OCI-LY7 (cell line): ENCODE measurements at regions not wholly inside any gene's neighbourhood (a gene's known extent, or its start where the extent isn't known, plus 50 kb on each side); places are given as distances from the start of the nearest gene placed in this dataset.

Experiments used
- BruUV-seq: library from RNA; stranded (reverse); fragments of 400-500 nt; replicated peaks from 2 replicates; lab custom pipeline; 2021; lab: Mats Ljungman, UMichigan
- CTCF ChIA-PET: fragments of 300-600 bp; sonication (Branson Sonifier 250); formaldehyde crosslinking; loops from one replicate; lab custom pipeline; 2022; ENCODE audit warnings: antibody characterized with exemption; ENCODE audit not compliant: unreplicated experiment; lab: Charles Lee
- POLR2A ChIA-PET: fragments of 300-600 bp; sonication (Branson Sonifier 250); formaldehyde crosslinking; loops from one replicate; lab custom pipeline; 2022; ENCODE audit warnings: antibody characterized with exemption; lab: Charles Lee
- DNase-seq: peaks from one replicate; pipeline ENCODE4 v3.0.0-alpha.2; 2015; ENCODE audit warnings: low spot score
- H2AFZ ChIP-seq: fragments of 200-600 bp; sonication (generic), shearing (Covaris generic); 2 replicates; pipeline ENCODE4 v1.6.1; 2014; ENCODE audit warnings: mild to moderate bottlenecking, antibody characterized with exemption, low read length, moderate library complexity
- H3K27ac ChIP-seq: fragments of 200-600 bp; sonication (generic); 2 replicates; pipeline ENCODE4 v1.5.1; 2014; ENCODE audit warnings: mixed run types, low read depth, mild to moderate bottlenecking, moderate library complexity, low read length, inconsistent platforms; ENCODE audit not compliant: poor library complexity, severe bottlenecking
- H3K36me3 ChIP-seq: fragments of 200-600 bp; sonication (generic); 2 replicates; pipeline ENCODE4 v1.6.1; 2014; ENCODE audit warnings: mild to moderate bottlenecking, antibody characterized with exemption, low read length, moderate library complexity, mixed read lengths; ENCODE audit not compliant: insufficient read depth
- H3K4me1 ChIP-seq: fragments of 200-600 bp; sonication (generic); 2 replicates; pipeline ENCODE4 v1.5.1; 2014; ENCODE audit warnings: mild to moderate bottlenecking, low read length; ENCODE audit not compliant: insufficient read depth, poor library complexity, severe bottlenecking
- H3K4me2 ChIP-seq: fragments of 200-600 bp; sonication (generic); 2 replicates; pipeline ENCODE4 v1.6.1; 2014; ENCODE audit warnings: mild to moderate bottlenecking, low read length
- H3K4me3 ChIP-seq: fragments of 200-600 bp; sonication (generic); 2 replicates; pipeline ENCODE4 v1.5.1; 2014; ENCODE audit warnings: mild to moderate bottlenecking, low read depth, low read length; ENCODE audit not compliant: poor library complexity, severe bottlenecking
- H3K79me2 ChIP-seq: fragments of 200-600 bp; sonication (generic); 2 replicates; pipeline ENCODE4 v1.6.1; 2016; ENCODE audit warnings: low read depth, mild to moderate bottlenecking, low read length, moderate library complexity, mixed read lengths; ENCODE audit not compliant: insufficient read depth
- H3K9me2 ChIP-seq: fragments of 200-600 bp; sonication (generic); 2 replicates; pipeline ENCODE4 v1.6.1; 2016; ENCODE audit warnings: mild to moderate bottlenecking, low read length, mixed read lengths; ENCODE audit not compliant: insufficient read depth
- H3K9me3 ChIP-seq: fragments of 200-600 bp; sonication (generic); 2 replicates; pipeline ENCODE4 v1.6.1; 2014; ENCODE audit warnings: mild to moderate bottlenecking, mixed run types, low read length, mixed read lengths
- H4K20me1 ChIP-seq: fragments of 200-600 bp; sonication (generic); 2 replicates; pipeline ENCODE4 v1.6.1; 2014; ENCODE audit warnings: mild to moderate bottlenecking, antibody characterized with exemption, low read length, moderate library complexity, mixed read lengths; ENCODE audit not compliant: insufficient read depth
- EZH2phosphoT487 ChIP-seq: fragments of 200-600 bp; sonication (generic); IDR thresholded peaks from 2 replicates; pipeline ENCODE4 v1.6.1; 2018; ENCODE audit warnings: low read depth, borderline replicate concordance, mild to moderate bottlenecking, mixed run types, antibody characterized with exemption, low read length, moderate library complexity, mixed read lengths
- intact Hi-C: fragments of 100-400 bp; cut with micrococcal nuclease; formaldehyde crosslinking; loops from one replicate; pipeline ENCODE4 v1.10.0; 2022; ENCODE audit not compliant: unreplicated experiment
- TF ChIP-seq, protein P1 (sequence below): fragments of 200-600 bp; sonication (generic); conservative IDR thresholded peaks from 2 replicates; pipeline ENCODE4 v1.5.1; 2014; ENCODE audit warnings: mild to moderate bottlenecking, antibody characterized with exemption, low read length, moderate library complexity, mixed read lengths

DNA sequence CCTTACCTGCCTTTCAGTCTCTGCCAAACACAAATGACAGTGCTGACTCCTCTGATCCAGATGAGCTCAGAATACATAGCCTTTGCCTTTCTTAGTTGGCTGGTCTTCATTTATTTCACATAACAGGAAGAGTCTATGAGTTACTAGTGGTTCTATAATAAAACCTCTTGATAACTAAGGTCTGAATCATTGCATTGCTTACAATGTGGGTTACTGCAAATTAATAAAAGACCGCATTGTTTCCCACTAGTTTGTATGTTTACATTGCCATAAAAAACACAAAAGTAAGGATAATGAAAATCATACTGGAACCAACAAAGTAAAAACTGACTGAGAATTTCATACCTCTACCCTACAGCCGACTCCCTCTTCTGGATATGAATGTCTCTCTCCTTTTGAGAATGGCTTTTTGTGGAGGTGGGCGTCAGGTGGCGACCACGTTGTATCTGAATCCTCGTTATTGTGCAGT is 62.0 kb upstream of the AKR1E2 start:
- POLR2A ChIA-PET: interaction anchor here (1.4 kb wide), 1 partner anchor 12 kb away, joined by 5 read pairs; no protein-coding TSS in a partner anchor
- H3K27ac ChIP-seq: no peak overlapping the region
- H2AFZ ChIP-seq: no peak overlapping the region
- H3K4me1 ChIP-seq: no peaks in the 10 kb centered on the region
- no peaks in the 10 kb centered on the region for H3K9me2 ChIP-seq
- H3K4me2 ChIP-seq: no peak overlapping the region
- H3K79me2 ChIP-seq: no peaks in the 10 kb centered on the region
- CTCF ChIA-PET: no interaction called here
- no peaks in the 10 kb centered on the region for H4K20me1 ChIP-seq
- H3K9me3 ChIP-seq: no peaks in the 10 kb centered on the region
- no peaks in the 10 kb centered on the region for H3K36me3 ChIP-seq
- no TSS peak for BruUV-seq
- DNase-seq: no peak
- TF ChIP-seq, protein P1, sequence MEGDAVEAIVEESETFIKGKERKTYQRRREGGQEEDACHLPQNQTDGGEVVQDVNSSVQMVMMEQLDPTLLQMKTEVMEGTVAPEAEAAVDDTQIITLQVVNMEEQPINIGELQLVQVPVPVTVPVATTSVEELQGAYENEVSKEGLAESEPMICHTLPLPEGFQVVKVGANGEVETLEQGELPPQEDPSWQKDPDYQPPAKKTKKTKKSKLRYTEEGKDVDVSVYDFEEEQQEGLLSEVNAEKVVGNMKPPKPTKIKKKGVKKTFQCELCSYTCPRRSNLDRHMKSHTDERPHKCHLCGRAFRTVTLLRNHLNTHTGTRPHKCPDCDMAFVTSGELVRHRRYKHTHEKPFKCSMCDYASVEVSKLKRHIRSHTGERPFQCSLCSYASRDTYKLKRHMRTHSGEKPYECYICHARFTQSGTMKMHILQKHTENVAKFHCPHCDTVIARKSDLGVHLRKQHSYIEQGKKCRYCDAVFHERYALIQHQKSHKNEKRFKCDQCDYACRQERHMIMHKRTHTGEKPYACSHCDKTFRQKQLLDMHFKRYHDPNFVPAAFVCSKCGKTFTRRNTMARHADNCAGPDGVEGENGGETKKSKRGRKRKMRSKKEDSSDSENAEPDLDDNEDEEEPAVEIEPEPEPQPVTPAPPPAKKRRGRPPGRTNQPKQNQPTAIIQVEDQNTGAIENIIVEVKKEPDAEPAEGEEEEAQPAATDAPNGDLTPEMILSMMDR: no peak
- TF ChIP-seq EZH2phosphoT487: no peak
- no peak overlapping the region for H3K4me3 ChIP-seq
- intact Hi-C loops: no loop called here

DNA sequence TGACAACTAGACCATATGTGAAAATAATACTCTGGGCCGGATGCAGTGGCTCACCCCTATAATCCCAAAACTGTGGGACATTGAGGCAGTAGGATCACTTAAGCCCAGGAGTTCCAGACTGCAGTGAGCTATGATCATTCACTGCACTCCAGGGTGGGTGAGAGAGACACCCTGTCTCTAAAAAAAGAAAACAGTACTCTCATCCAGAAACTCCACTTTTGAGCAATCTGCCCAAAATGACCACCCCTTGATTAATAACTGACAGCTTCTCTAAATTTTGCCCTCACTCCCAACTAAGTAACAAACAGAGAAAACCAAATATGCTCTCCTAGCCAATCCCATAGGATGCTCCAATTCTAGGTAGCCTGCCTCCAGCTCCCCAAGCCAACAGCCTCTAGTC is 62.5 kb upstream of the AKR1E2 start:
- no peaks in the 10 kb centered on the region for H3K4me1 ChIP-seq
- no peak overlapping the region for H3K4me2 ChIP-seq
- no TSS peak for BruUV-seq
- TF ChIP-seq, protein P1: no peak
- TF ChIP-seq EZH2phosphoT487: no peak
- no peak overlapping the region for H2AFZ ChIP-seq
- no peaks in the 10 kb centered on the region for H3K9me2 ChIP-seq
- no peaks in the 10 kb centered on the region for H3K79me2 ChIP-seq
- no peaks in the 10 kb centered on the region for H4K20me1 ChIP-seq
- no peaks in the 10 kb centered on the region for H3K9me3 ChIP-seq
- H3K27ac ChIP-seq: no peak overlapping the region
- no peaks in the 10 kb centered on the region for H3K36me3 ChIP-seq
- DNase-seq: no peak
- ChIA-PET CTCF (no interaction called here), POLR2A (interaction anchor here (1.4 kb wide), 1 partner anchor 12 kb away, joined by 5 read pairs; no protein-coding TSS in a partner anchor)
- H3K4me3 ChIP-seq: no peak overlapping the region
- intact Hi-C loops: no loop called here

DNA sequence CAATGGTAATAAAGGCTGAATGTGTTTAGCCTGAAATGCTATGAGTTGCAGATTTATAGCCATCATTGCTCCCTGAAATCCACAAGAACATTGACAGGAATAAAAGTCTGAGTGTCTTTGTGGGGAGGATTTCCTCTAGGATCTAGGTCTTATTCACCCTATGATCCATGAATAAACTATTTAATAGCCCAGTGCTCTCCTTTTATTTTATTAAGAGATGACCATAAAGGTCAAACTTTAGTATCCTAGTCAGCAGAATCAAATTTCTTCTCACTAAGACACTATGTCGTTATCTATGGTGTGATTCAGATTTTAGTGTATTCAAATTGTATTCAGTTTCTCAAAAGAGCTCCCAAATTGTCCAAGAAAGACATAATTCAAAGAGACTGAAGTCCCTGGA is 67.8 kb upstream of the AKR1E2 start:
- BruUV-seq: no TSS peak
- H3K9me3 ChIP-seq: no peaks in the 10 kb centered on the region

More for the DNA sequence above, 67.8 kb upstream of the AKR1E2 start:
- H4K20me1 ChIP-seq: no peaks in the 10 kb centered on the region
- no peaks in the 10 kb centered on the region for H3K9me2 ChIP-seq
- intact Hi-C loops: no loop called here
- H3K4me1 ChIP-seq: no peaks in the 10 kb centered on the region
- H3K27ac ChIP-seq: no peak overlapping the region
- no peaks in the 10 kb centered on the region for H3K36me3 ChIP-seq
- no peak for DNase-seq
- H3K4me3 ChIP-seq: no peak overlapping the region
- no peak overlapping the region for H3K4me2 ChIP-seq
- ChIA-PET CTCF (no interaction called here), POLR2A (no interaction called here)
- no peak overlapping the region for H2AFZ ChIP-seq
- H3K79me2 ChIP-seq: no peaks in the 10 kb centered on the region
- no peak for TF ChIP-seq EZH2phosphoT487
- TF ChIP-seq, protein P1: no peak
